ENCODE measurements at regions not wholly inside any gene's neighbourhood (a gene's known extent, or its start where the extent isn't known, plus 50 kb on each side); places are given as distances from the start of the nearest gene placed in this dataset.
"Not testable (repeated sequence)": the region's sequence is repeated elsewhere in the genome, so short reads cannot be mapped to it uniquely, and the experiment has no call there.

GRCh38 chr17:45620468-45620867 is 129.9 kb upstream of the PLEKHM1 start:
- H3K27ac Mint-ChIP-seq; H3K9me3 Mint-ChIP-seq; H3K27me3 Mint-ChIP-seq; H3K4me1 Mint-ChIP-seq; H3K36me3 Mint-ChIP-seq (ENCODE audit: low read depth): not testable (repeated sequence)
- peak; percentile 5 for DNase-seq
- H3K4me3 Mint-ChIP-seq: peak overlapping the region; percentile 83
- peak; percentile 38 for ATAC-seq

- not testable (repeated sequence) for H3K9me3 Mint-ChIP-seq; ATAC-seq; DNase-seq; H3K27ac Mint-ChIP-seq; H3K36me3 Mint-ChIP-seq (ENCODE audit: low read depth); H3K27me3 Mint-ChIP-seq; H3K4me1 Mint-ChIP-seq
- peak overlapping the region; percentile 40 for H3K4me3 Mint-ChIP-seq
Measured at GRCh38 chr17:45621087-45621486, 130.6 kb upstream of the PLEKHM1 start.

- H3K4me1 Mint-ChIP-seq; H3K36me3 Mint-ChIP-seq (ENCODE audit: low read depth); DNase-seq; H3K9me3 Mint-ChIP-seq; H3K27me3 Mint-ChIP-seq; H3K27ac Mint-ChIP-seq; H3K4me3 Mint-ChIP-seq: not testable (repeated sequence)
- ATAC-seq: peak; percentile 29
Measured at GRCh38 chr17:45622295-45622694, 131.8 kb upstream of the PLEKHM1 start.

- no peak overlapping the region for H3K4me3 Mint-ChIP-seq
- no peaks in the 10 kb centered on the region for H3K9me3 Mint-ChIP-seq
- peaks cover 2% of the 10 kb centered on the region for H3K4me1 Mint-ChIP-seq
- ATAC-seq (no peak), DNase-seq (no peak)
- H3K27me3 Mint-ChIP-seq: no peaks in the 10 kb centered on the region
- H3K36me3 Mint-ChIP-seq (ENCODE audit: low read depth): peaks cover 17% of the 10 kb centered on the region
- no peak overlapping the region for H3K27ac Mint-ChIP-seq
Measured at GRCh38 chr17:45628019-45628418, 137.5 kb upstream of the PLEKHM1 start.

GRCh38 chr17:45631941-45632340 is 141.4 kb upstream of the PLEKHM1 start:
- ATAC-seq (no peak), DNase-seq (no peak)
- Mint-ChIP-seq H3K27ac (no peak overlapping the region), H3K4me1 (peaks cover 2% of the 10 kb centered on the region), H3K4me3 (no peak overlapping the region), H3K9me3 (no peaks in the 10 kb centered on the region), H3K27me3 (no peaks in the 10 kb centered on the region), H3K36me3 (ENCODE audit: low read depth) (peaks cover 17% of the 10 kb centered on the region)

- peaks cover 8% of the 10 kb centered on the region for H3K4me1 Mint-ChIP-seq
- H3K27me3 Mint-ChIP-seq: no peaks in the 10 kb centered on the region
- no peak for ATAC-seq
- H3K27ac Mint-ChIP-seq: no peak overlapping the region
- no peak for DNase-seq
- H3K9me3 Mint-ChIP-seq: no peaks in the 10 kb centered on the region
- no peak overlapping the region for H3K4me3 Mint-ChIP-seq
- peaks cover 2% of the 10 kb centered on the region for H3K36me3 Mint-ChIP-seq (ENCODE audit: low read depth)
Measured at GRCh38 chr17:45639297-45639849, 144.7 kb upstream of the CRHR1 start.

GRCh38 chr17:45640141-45640850 is 143.8 kb upstream of the CRHR1 start:
- peaks cover under 1% of the 10 kb centered on the region for H3K27me3 Mint-ChIP-seq
- peaks cover 2% of the 10 kb centered on the region for H3K36me3 Mint-ChIP-seq (ENCODE audit: low read depth)
- no peak overlapping the region for H3K27ac Mint-ChIP-seq
- DNase-seq: peak; percentile 79
- peak; percentile 59 for ATAC-seq
- peaks cover 8% of the 10 kb centered on the region for H3K4me1 Mint-ChIP-seq
- H3K9me3 Mint-ChIP-seq: no peaks in the 10 kb centered on the region
- H3K4me3 Mint-ChIP-seq: no peak overlapping the region

GRCh38 chr17:45641541-45641940 is 142.6 kb upstream of the CRHR1 start:
- H3K4me3 Mint-ChIP-seq: no peak overlapping the region

GRCh38 chr17:45643591-45643990 is 140.5 kb upstream of the CRHR1 start:
- H3K27me3 Mint-ChIP-seq: peaks cover 2% of the 10 kb centered on the region
- H3K36me3 Mint-ChIP-seq (ENCODE audit: low read depth): peaks cover 2% of the 10 kb centered on the region
- no peak overlapping the region for H3K4me3 Mint-ChIP-seq
- no peak overlapping the region for H3K27ac Mint-ChIP-seq
- DNase-seq: no peak
- peaks cover 12% of the 10 kb centered on the region for H3K4me1 Mint-ChIP-seq
- ATAC-seq: no peak
- H3K9me3 Mint-ChIP-seq: no peaks in the 10 kb centered on the region

More at GRCh38 chr17:45641541-45641940, 142.6 kb upstream of the CRHR1 start:
- peaks cover 12% of the 10 kb centered on the region for H3K4me1 Mint-ChIP-seq
- peaks cover 2% of the 10 kb centered on the region for H3K27me3 Mint-ChIP-seq
- DNase-seq (no peak), ATAC-seq (peak; percentile 31)
- H3K9me3 Mint-ChIP-seq: no peaks in the 10 kb centered on the region
- H3K36me3 Mint-ChIP-seq (ENCODE audit: low read depth): peaks cover 2% of the 10 kb centered on the region
- no peak overlapping the region for H3K27ac Mint-ChIP-seq

- H3K9me3 Mint-ChIP-seq; H3K27ac Mint-ChIP-seq; DNase-seq; H3K27me3 Mint-ChIP-seq; ATAC-seq; H3K4me3 Mint-ChIP-seq; H3K36me3 Mint-ChIP-seq (ENCODE audit: low read depth): not testable (repeated sequence)
- peaks cover 12% of the 10 kb centered on the region for H3K4me1 Mint-ChIP-seq
Measured at GRCh38 chr17:45644637-45645036, 139.5 kb upstream of the CRHR1 start.

GRCh38 chr17:45645330-45645729 is 138.8 kb upstream of the CRHR1 start:
- Mint-ChIP-seq H3K27ac (no peak overlapping the region), H3K4me3 (no peak overlapping the region), H3K9me3 (no peaks in the 10 kb centered on the region), H3K27me3 (peaks cover 2% of the 10 kb centered on the region), H3K36me3 (ENCODE audit: low read depth) (peaks cover 2% of the 10 kb centered on the region), H3K4me1 (peaks cover 6% of the 10 kb centered on the region)
- DNase-seq (no peak), ATAC-seq (no peak)

- ATAC-seq: no peak
Measured at GRCh38 chr17:45646288-45646988, 137.7 kb upstream of the CRHR1 start.

GRCh38 chr17:45648642-45649041 is 135.5 kb upstream of the CRHR1 start:
- no peak for ATAC-seq
- peak; percentile 10 for DNase-seq
- H3K27me3 Mint-ChIP-seq: peaks cover 2% of the 10 kb centered on the region

More at GRCh38 chr17:45646288-45646988, 137.7 kb upstream of the CRHR1 start:
- H3K27ac Mint-ChIP-seq: no peak overlapping the region
- H3K4me1 Mint-ChIP-seq: peaks cover 5% of the 10 kb centered on the region
- no peaks in the 10 kb centered on the region for H3K36me3 Mint-ChIP-seq (ENCODE audit: low read depth)
- no peak for DNase-seq
- H3K9me3 Mint-ChIP-seq: no peaks in the 10 kb centered on the region
- no peak overlapping the region for H3K4me3 Mint-ChIP-seq
- peaks cover 2% of the 10 kb centered on the region for H3K27me3 Mint-ChIP-seq

GRCh38 chr17:45649796-45650195 is 134.3 kb upstream of the CRHR1 start:
- DNase-seq (no peak), ATAC-seq (no peak)
- H3K4me3 Mint-ChIP-seq: no peak overlapping the region
- no peaks in the 10 kb centered on the region for H3K9me3 Mint-ChIP-seq
- peaks cover 2% of the 10 kb centered on the region for H3K27me3 Mint-ChIP-seq
- no peak overlapping the region for H3K27ac Mint-ChIP-seq
- H3K4me1 Mint-ChIP-seq: peaks cover 5% of the 10 kb centered on the region
- no peaks in the 10 kb centered on the region for H3K36me3 Mint-ChIP-seq (ENCODE audit: low read depth)

More at GRCh38 chr17:45648642-45649041, 135.5 kb upstream of the CRHR1 start:
- Mint-ChIP-seq H3K4me1 (peaks cover 5% of the 10 kb centered on the region), H3K9me3 (no peaks in the 10 kb centered on the region), H3K27ac (no peak overlapping the region), H3K4me3 (no peak overlapping the region), H3K36me3 (ENCODE audit: low read depth) (no peaks in the 10 kb centered on the region)

GRCh38 chr17:45650561-45650960 is 133.6 kb upstream of the CRHR1 start:
- no peak for ATAC-seq
- Mint-ChIP-seq H3K9me3 (no peaks in the 10 kb centered on the region), H3K36me3 (ENCODE audit: low read depth) (no peaks in the 10 kb centered on the region), H3K4me3 (no peak overlapping the region), H3K27ac (no peak overlapping the region), H3K4me1 (peaks cover 5% of the 10 kb centered on the region), H3K27me3 (no peaks in the 10 kb centered on the region)
- no peak for DNase-seq

All from activated naive CD8-positive, alpha-beta T cell treated with anti-CD3 and anti-CD28 coated beads, Interleukin-2, amount 50 U/mL, for 24 hours (primary cell).